Esophagus muscularis mucosa (tissue), 4 donors: ENCODE measurements at regions not wholly inside any gene's neighbourhood (a gene's known extent, or its start where the extent isn't known, plus 50 kb on each side); places are given as distances from the start of the nearest gene placed in this dataset.

Source experiments
- DNase-seq: peaks from one replicate; pipeline ENCODE4 v3.0.0-alpha.2; 2017; ENCODE audit errors: extremely low spot score
- H3K27ac ChIP-seq, 4 donors: fragments of 200-600 bp; sonication (generic); replicated peaks in 1 of 4; 1 replicate in 3 of 4; 2 replicates in 1 of 4; pipeline ENCODE4 v1.5.1; 2016 to 2019; ENCODE audit warnings: mild to moderate bottlenecking in 1 of 4
- H3K27me3 ChIP-seq, 4 donors: fragments of 200-600 bp; sonication (generic); one replicate each; pipeline versions ENCODE4 v1.5.1 to v1.6.0; 2016 to 2019
- H3K36me3 ChIP-seq, 4 donors: fragments of 200-600 bp; sonication (generic); one replicate each; pipeline ENCODE4 v1.5.1; 2016 to 2019
- H3K4me1 ChIP-seq, 4 donors: fragments of 200-600 bp; sonication (generic); one replicate each; pipeline ENCODE4 v1.5.1; 2016 to 2019
- H3K4me3 ChIP-seq, 4 donors: fragments of 200-600 bp; sonication (generic); 1 replicate in 2 of 4; 2 replicates in 2 of 4; pipeline ENCODE4 v1.5.1; 2016 to 2019; ENCODE audit warnings: mild to moderate bottlenecking in 4 of 4, moderate library complexity in 1 of 4
- H3K9me3 ChIP-seq, 4 donors: fragments of 200-600 bp; sonication (generic); 1 replicate in 3 of 4; 2 replicates in 1 of 4; pipeline ENCODE4 v1.5.1; 2016 to 2019
- CTCF ChIP-seq, 3 experiments: fragments of 200-600 bp in 2 of 3; fragments of 450-650 bp in 1 of 3; sonication (generic) in 2 of 3; IDR thresholded peaks; one replicate each; pipeline ENCODE4 v1.5.1; 2017 to 2019; ENCODE audit warnings: antibody characterized with exemption in 3 of 3, mild to moderate bottlenecking in 2 of 3, moderate library complexity in 1 of 3
- EP300 ChIP-seq: sonication (generic); formaldehyde crosslinking; IDR thresholded peaks from one replicate; pipeline ENCODE4 v1.6.1; 2017; ENCODE audit warnings: antibody characterized with exemption
- POLR2A ChIP-seq: fragments of 450-650 bp; IDR thresholded peaks from one replicate; pipeline ENCODE4 v1.6.1; 2017; ENCODE audit warnings: antibody characterized with exemption, moderate library complexity, mild to moderate bottlenecking, low read depth
- POLR2AphosphoS5 ChIP-seq, 2 donors: sonication (generic); formaldehyde crosslinking; IDR thresholded peaks; one replicate each; pipeline ENCODE4 v1.6.1; 2017; ENCODE audit warnings: antibody characterized with exemption in 2 of 2
- WGBS: methylation state at CpG from one replicate; pipeline ENCODE4 v1.1.5; 2018; 5-methylcytosine and 5-hydroxymethylcytosine counted together
- intact Hi-C: fragments of 100-400 bp; cut with DNase I; formaldehyde crosslinking; loops from one replicate; pipeline ENCODE4 v1.15.1; 2023

GRCh38 chr6:168953461-168953860 is 300.2 kb downstream of the THBS2 start:
- H3K27me3 ChIP-seq, result no peaks in the 10 kb centered on the region
- intact Hi-C loops, result no loop called here
- H3K27ac ChIP-seq, result no peak overlapping the region
- H3K4me3 ChIP-seq, result no peak overlapping the region
- DNase-seq, result no peak
- TF ChIP-seq POLR2AphosphoS5 (IDR thresholded peaks at IDR 0.05) (no peak), CTCF (IDR thresholded peaks at IDR 0.05) (no peak), POLR2A (no peak), EP300 (no peak)
- 93% methylated on average over 6 of the region's 6 CpGs for WGBS
- H3K9me3 ChIP-seq, result no peaks in the 10 kb centered on the region
- no peaks in the 10 kb centered on the region for H3K36me3 ChIP-seq
- H3K4me1 ChIP-seq, result peaks cover 0 to 43% (median 32%) of the 10 kb centered on the region in 4 donors

GRCh38 chr6:168951217-168951616 is 302.4 kb downstream of the THBS2 start:
- peaks cover 0 to 35% (median 31%) of the 10 kb centered on the region in 4 donors for H3K4me1 ChIP-seq
- WGBS, result 61% methylated on average over 12 of the region's 12 CpGs
- H3K27ac ChIP-seq, result peak overlapping the region; percentile 40 to 67 (median 56)
- TF ChIP-seq POLR2A (no peak), EP300 (no peak), POLR2AphosphoS5 (IDR thresholded peaks at IDR 0.05) (no peak), CTCF (IDR thresholded peaks at IDR 0.05) (no peak)
- no peaks in the 10 kb centered on the region for H3K27me3 ChIP-seq
- H3K4me3 ChIP-seq, result peak overlapping the region in 1 of 4 donors; percentile 21
- intact Hi-C loops, result no loop called here
- no peak for DNase-seq
- H3K36me3 ChIP-seq, result no peaks in the 10 kb centered on the region
- no peaks in the 10 kb centered on the region for H3K9me3 ChIP-seq

- WGBS, result 80% methylated on average over 14 of the region's 14 CpGs
- peaks cover 0 to 35% (median 30%) of the 10 kb centered on the region in 4 donors for H3K4me1 ChIP-seq
- H3K4me3 ChIP-seq, result peak overlapping the region in 1 of 4 donors; percentile 21
- intact Hi-C loops, result no loop called here
- no peaks in the 10 kb centered on the region for H3K27me3 ChIP-seq
- H3K9me3 ChIP-seq, result no peaks in the 10 kb centered on the region
- TF ChIP-seq POLR2AphosphoS5 (IDR thresholded peaks at IDR 0.05) (no peak), POLR2A (no peak), EP300 (no peak), CTCF (IDR thresholded peaks at IDR 0.05) (no peak)
- peak overlapping the region; percentile 40 to 67 (median 56) for H3K27ac ChIP-seq
- H3K36me3 ChIP-seq, result no peaks in the 10 kb centered on the region
- DNase-seq, result no peak
Observed at GRCh38 chr6:168950858-168951214, 302.8 kb downstream of the THBS2 start.

GRCh38 chr6:168949981-168950857 is 303.4 kb downstream of the THBS2 start:
- Histone ChIP-seq H3K27me3 (no peaks in the 10 kb centered on the region), H3K27ac (peak overlapping the region; percentile 40 to 67 (median 56))
- no peak for DNase-seq

More at GRCh38 chr6:168949981-168950857, 303.4 kb downstream of the THBS2 start:
- WGBS, result 32% methylated on average over 8 of the region's 10 CpGs
- TF ChIP-seq EP300, result no peak
- TF ChIP-seq POLR2A, result no peak
- no peak for TF ChIP-seq POLR2AphosphoS5 (IDR thresholded peaks at IDR 0.05)
- no peak for TF ChIP-seq CTCF (IDR thresholded peaks at IDR 0.05)
- no peaks in the 10 kb centered on the region for H3K9me3 ChIP-seq
- no peaks in the 10 kb centered on the region for H3K36me3 ChIP-seq
- peak overlapping the region in 1 of 4 donors; percentile 21 for H3K4me3 ChIP-seq
- H3K4me1 ChIP-seq, result peaks cover 0 to 35% (median 30%) of the 10 kb centered on the region in 4 donors
- intact Hi-C loops, result no loop called here
